Loucy (cell line): ENCODE measurements at regions not wholly inside any gene's neighbourhood (a gene's known extent, or its start where the extent isn't known, plus 50 kb on each side); places are given as distances from the start of the nearest gene placed in this dataset.

Experiments
- H2AFZ ChIP-seq: fragments of 200-600 bp; sonication (generic); 2 replicates; pipeline ENCODE4 v1.6.0; 2016; ENCODE audit warnings: antibody characterized with exemption, mild to moderate bottlenecking, low read length, moderate library complexity
- H3F3A ChIP-seq: fragments of 200-600 bp; 2 replicates; pipeline ENCODE4 v1.6.0; 2016; ENCODE audit warnings: antibody characterized with exemption, low read depth, mild to moderate bottlenecking
- H3K27me3 ChIP-seq: fragments of 200-600 bp; sonication (generic); 2 replicates; pipeline ENCODE4 v1.6.1; 2014; ENCODE audit warnings: low read length, mild to moderate bottlenecking; ENCODE audit not compliant: insufficient read depth, poor library complexity, severe bottlenecking
- H3K36me3 ChIP-seq: fragments of 200-600 bp; sonication (generic); 2 replicates; pipeline ENCODE4 v1.6.1; 2016; ENCODE audit warnings: low read length; ENCODE audit not compliant: insufficient read depth
- H3K4me1 ChIP-seq: fragments of 200-600 bp; sonication (generic); 2 replicates; pipeline ENCODE4 v1.5.1; 2014; ENCODE audit warnings: low read length, mild to moderate bottlenecking; ENCODE audit not compliant: insufficient read depth, poor library complexity, severe bottlenecking
- H3K4me2 ChIP-seq: fragments of 200-600 bp; sonication (generic); 2 replicates; pipeline ENCODE4 v1.6.0; 2014; ENCODE audit warnings: antibody characterized with exemption, low read length, low read depth, mild to moderate bottlenecking; ENCODE audit not compliant: poor library complexity, severe bottlenecking
- H3K4me3 ChIP-seq: fragments of 200-600 bp; sonication (generic); 2 replicates; pipeline ENCODE4 v1.5.1; 2014; ENCODE audit warnings: low read length, mild to moderate bottlenecking, mixed read lengths; ENCODE audit not compliant: poor library complexity, severe bottlenecking
- H3K79me2 ChIP-seq: fragments of 200-600 bp; sonication (generic); 2 replicates; pipeline ENCODE4 v1.6.1; 2014; ENCODE audit warnings: low read length; ENCODE audit not compliant: insufficient read depth
- H3K9ac ChIP-seq: fragments of 200-600 bp; sonication (generic); 2 replicates; pipeline ENCODE4 v1.6.0; 2014; ENCODE audit warnings: mild to moderate bottlenecking, low read depth, low read length, moderate library complexity; ENCODE audit not compliant: poor library complexity, severe bottlenecking
- H3K9me2 ChIP-seq: fragments of 200-600 bp; sonication (generic); replicated peaks from 2 replicates; pipeline ENCODE4 v1.6.1; 2016; ENCODE audit warnings: low read depth, low read length, mixed read lengths
- H3K9me3 ChIP-seq: fragments of 200-600 bp; sonication (generic); 2 replicates; pipeline ENCODE4 v1.6.1; 2014; ENCODE audit warnings: mild to moderate bottlenecking, antibody characterized with exemption, low read length, low read depth; ENCODE audit not compliant: insufficient read depth
- H4K20me1 ChIP-seq: fragments of 200-600 bp; sonication (generic); 2 replicates; pipeline ENCODE4 v1.6.0; 2014; ENCODE audit warnings: antibody characterized with exemption, low read length, mild to moderate bottlenecking; ENCODE audit not compliant: insufficient read depth, poor library complexity, severe bottlenecking
- CTCF ChIP-seq: fragments of 200-600 bp; sonication (generic); conservative IDR thresholded peaks from 2 replicates; pipeline ENCODE4 v1.5.1; 2014; ENCODE audit warnings: mild to moderate bottlenecking, antibody characterized with exemption, low read length
- EZH2phosphoT487 ChIP-seq: fragments of 200-600 bp; IDR thresholded peaks from 2 replicates; pipeline ENCODE4 v1.6.1; 2018; ENCODE audit warnings: antibody characterized with exemption, mild to moderate bottlenecking, moderate library complexity, borderline replicate concordance

GRCh38 chr3:14323401-14324223 is 78.8 kb upstream of the SLC6A6 start:
- Histone ChIP-seq H3K79me2 (no peaks in the 10 kb centered on the region), H3K4me2 (no peak overlapping the region), H2AFZ (no peak overlapping the region), H3K4me1 (no peaks in the 10 kb centered on the region), H3K36me3 (no peaks in the 10 kb centered on the region), H3K9me3 (no peaks in the 10 kb centered on the region), H3K27me3 (no peaks in the 10 kb centered on the region), H3K9ac (no peak overlapping the region), H3K4me3 (no peak overlapping the region), H3F3A (no peaks in the 10 kb centered on the region), H4K20me1 (no peaks in the 10 kb centered on the region), H3K9me2 (no peaks in the 10 kb centered on the region)
- no peak for TF ChIP-seq EZH2phosphoT487
- no peak for TF ChIP-seq CTCF

- Histone ChIP-seq H3K4me1 (no peaks in the 10 kb centered on the region), H3K9ac (no peak overlapping the region), H3K4me2 (no peak overlapping the region), H3K4me3 (no peak overlapping the region), H2AFZ (no peak overlapping the region), H3K9me2 (no peaks in the 10 kb centered on the region), H3F3A (no peaks in the 10 kb centered on the region), H3K9me3 (no peaks in the 10 kb centered on the region), H3K27me3 (no peaks in the 10 kb centered on the region), H4K20me1 (no peaks in the 10 kb centered on the region), H3K36me3 (no peaks in the 10 kb centered on the region), H3K79me2 (no peaks in the 10 kb centered on the region)
- TF ChIP-seq CTCF (no peak), EZH2phosphoT487 (no peak)
These were observed 78.0 kb upstream of the SLC6A6 start for GRCh38 chr3:14324224-14324944.

GRCh38 chr3:14328422-14328821 is 74.0 kb upstream of the SLC6A6 start:
- H3K27me3 ChIP-seq = no peaks in the 10 kb centered on the region

More at GRCh38 chr3:14328422-14328821, 74.0 kb upstream of the SLC6A6 start:
- TF ChIP-seq CTCF (no peak), EZH2phosphoT487 (no peak)
- no peak overlapping the region for H2AFZ ChIP-seq
- H3K79me2 ChIP-seq = no peaks in the 10 kb centered on the region
- no peak overlapping the region for H3K9ac ChIP-seq
- no peaks in the 10 kb centered on the region for H3K36me3 ChIP-seq
- H3K4me2 ChIP-seq = no peak overlapping the region
- H3F3A ChIP-seq = no peaks in the 10 kb centered on the region
- no peaks in the 10 kb centered on the region for H4K20me1 ChIP-seq
- H3K9me3 ChIP-seq = no peaks in the 10 kb centered on the region
- H3K9me2 ChIP-seq = no peaks in the 10 kb centered on the region
- no peak overlapping the region for H3K4me3 ChIP-seq
- H3K4me1 ChIP-seq = no peaks in the 10 kb centered on the region
